ENCODE measurements at regions not wholly inside any gene's neighbourhood (a gene's known extent, or its start where the extent isn't known, plus 50 kb on each side); places are given as distances from the start of the nearest gene placed in this dataset.

GRCh38 chr10:62454687-62455397 lies 80.7 kb downstream of the ZNF365 start:
- Histone ChIP-seq H3K4me1 (ENCODE audit: insufficient read depth, low read length) (no peaks in the 10 kb centered on the region), H3K27ac (ENCODE audit: insufficient read length, low read depth, low read length) (no peak overlapping the region), H2BK20ac (ENCODE audit: low read depth, low read length, poor library complexity, severe bottlenecking) (no peak overlapping the region), H2BK12ac (ENCODE audit: insufficient read length, low read depth, low read length) (no peak overlapping the region), H3K4ac (ENCODE audit: low read depth, low read length) (no peak overlapping the region), H2AFZ (ENCODE audit: low read length) (no peak overlapping the region), H3T11ph (ENCODE audit: low read length) (no peak overlapping the region), H3K79me1 (ENCODE audit: insufficient read depth, low read depth, low read length, poor library complexity, severe bottlenecking) (no peaks in the 10 kb centered on the region), H3K23ac (ENCODE audit: insufficient read length, low read depth, low read length) (no peak overlapping the region), H3K56ac (ENCODE audit: insufficient read length, low read depth, low read length) (no peak overlapping the region), H4K8ac (replicated peaks; ENCODE audit: insufficient read length, low read depth, low read length) (no peak overlapping the region), H2BK120ac (ENCODE audit: low read depth, low read length, poor library complexity, severe bottlenecking) (no peak overlapping the region), H3K4me2 (ENCODE audit: insufficient read depth, insufficient read length, low read length) (no peak overlapping the region), H3K9me3 (ENCODE audit: control insufficient read depth, low read depth, low read length) (no peaks in the 10 kb centered on the region), H2BK15ac (ENCODE audit: low read depth, low read length) (no peak overlapping the region), H2BK5ac (ENCODE audit: insufficient read length, low read length) (no peak overlapping the region), H4K20me1 (ENCODE audit: control insufficient read depth, insufficient read depth, insufficient read length) (no peaks in the 10 kb centered on the region), H2AK5ac (ENCODE audit: insufficient read length, low read length) (no peak overlapping the region), H3K9ac (ENCODE audit: extremely low read depth, insufficient read length, low read length) (no peak overlapping the region), H3K14ac (ENCODE audit: insufficient read depth, low read length) (no peak overlapping the region), H4K91ac (ENCODE audit: insufficient read length, low read depth, low read length) (no peak overlapping the region), H3K18ac (ENCODE audit: insufficient read length, low read depth, low read length) (no peak overlapping the region), H3K79me2 (ENCODE audit: insufficient read depth, low read length) (no peaks in the 10 kb centered on the region), H4K5ac (ENCODE audit: insufficient read length, low read depth, low read length) (no peak overlapping the region), H3K23me2 (ENCODE audit: insufficient read length, low read depth, low read length, poor library complexity, severe bottlenecking) (no peaks in the 10 kb centered on the region), H3K27me3 (ENCODE audit: insufficient read depth, low read length) (no peaks in the 10 kb centered on the region)
- Mint-ChIP-seq H3K27ac (no peak overlapping the region), H3K4me1 (peaks cover 0 to 4% of the 10 kb centered on the region in 2 experiments; a peak in 1 of 4 replicates), H3K4me3 (no peak overlapping the region), H3K27me3 (ENCODE audit: low read depth) (no peaks in the 10 kb centered on the region; the same call in none of the 2 replicates), H3K9me3 (peaks cover 0 to 4% of the 10 kb centered on the region in 2 experiments; a peak in 2 of 5 replicates), H3K36me3 (ENCODE audit: insufficient read depth in 1 of 3, low read depth in 3 of 3) (no peaks in the 10 kb centered on the region)
- no CpG with 5 or more reads among the region's 3 CpGs for WGBS (ENCODE audit: extremely low coverage, insufficient read length, low lambda C conversion rate)
- TF ChIP-seq CTCF (conservative IDR thresholded peaks at IDR 0.05) = no peak
- DNase-seq = no peak

All from H9 (cell line).